ENCODE measurements at regions not wholly inside any gene's neighbourhood (a gene's known extent, or its start where the extent isn't known, plus 50 kb on each side); places are given as distances from the start of the nearest gene placed in this dataset.
"Not testable (repeated sequence)": the region's sequence is repeated elsewhere in the genome, so short reads cannot be mapped to it uniquely, and the experiment has no call there.

DNA sequence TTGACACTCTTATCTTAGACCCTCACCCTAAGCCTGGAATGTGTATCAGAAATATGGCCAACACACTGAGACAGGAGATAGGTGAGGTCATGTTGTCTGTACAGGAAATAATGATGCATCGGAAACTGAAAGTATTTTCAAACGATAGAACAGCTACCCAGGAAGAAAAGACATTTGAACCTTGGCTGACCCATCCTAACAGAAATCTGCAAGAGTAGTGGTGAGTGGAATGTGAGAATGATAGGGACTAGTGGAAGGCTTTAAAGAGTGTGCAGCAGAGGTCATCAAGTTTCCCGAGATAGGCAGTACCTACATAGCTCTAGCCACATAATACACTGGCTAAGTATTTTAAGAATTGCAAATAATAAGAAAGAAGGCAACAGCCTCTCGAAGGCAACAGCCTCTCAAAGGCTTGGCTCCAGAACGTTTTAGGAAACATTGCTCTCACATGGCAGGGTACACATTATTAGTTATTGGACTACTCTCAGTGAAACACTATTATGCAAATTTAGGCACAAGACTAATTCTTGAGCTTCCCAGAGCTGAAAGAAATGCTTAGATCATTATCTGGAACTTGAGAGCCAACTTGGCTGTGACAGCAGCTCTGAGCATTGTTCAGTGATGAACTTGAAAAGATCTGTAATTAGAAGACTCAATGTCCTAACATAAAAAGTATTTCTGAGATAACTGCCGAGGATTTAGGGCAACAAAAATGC lies 133.1 kb upstream of the FBXL7 start:
- no peaks in the 10 kb centered on the region for H3K36me3 ChIP-seq
- intact Hi-C loops (cut with DNase I): no loop called here
- whole genome bisulfite sequencing, 2 donors: 26% methylated on average over 6 of the region's 6 CpGs
- DNase-seq: no peak
- no peak for TF ChIP-seq POLR2A (IDR thresholded peaks at IDR 0.05)
- TF ChIP-seq, protein P1, sequence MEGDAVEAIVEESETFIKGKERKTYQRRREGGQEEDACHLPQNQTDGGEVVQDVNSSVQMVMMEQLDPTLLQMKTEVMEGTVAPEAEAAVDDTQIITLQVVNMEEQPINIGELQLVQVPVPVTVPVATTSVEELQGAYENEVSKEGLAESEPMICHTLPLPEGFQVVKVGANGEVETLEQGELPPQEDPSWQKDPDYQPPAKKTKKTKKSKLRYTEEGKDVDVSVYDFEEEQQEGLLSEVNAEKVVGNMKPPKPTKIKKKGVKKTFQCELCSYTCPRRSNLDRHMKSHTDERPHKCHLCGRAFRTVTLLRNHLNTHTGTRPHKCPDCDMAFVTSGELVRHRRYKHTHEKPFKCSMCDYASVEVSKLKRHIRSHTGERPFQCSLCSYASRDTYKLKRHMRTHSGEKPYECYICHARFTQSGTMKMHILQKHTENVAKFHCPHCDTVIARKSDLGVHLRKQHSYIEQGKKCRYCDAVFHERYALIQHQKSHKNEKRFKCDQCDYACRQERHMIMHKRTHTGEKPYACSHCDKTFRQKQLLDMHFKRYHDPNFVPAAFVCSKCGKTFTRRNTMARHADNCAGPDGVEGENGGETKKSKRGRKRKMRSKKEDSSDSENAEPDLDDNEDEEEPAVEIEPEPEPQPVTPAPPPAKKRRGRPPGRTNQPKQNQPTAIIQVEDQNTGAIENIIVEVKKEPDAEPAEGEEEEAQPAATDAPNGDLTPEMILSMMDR (IDR thresholded peaks at IDR 0.05): no peak
- H3K9me3 ChIP-seq: no peaks in the 10 kb centered on the region
- H3K4me1 ChIP-seq: peaks cover 0 to 5% (median 3%) of the 10 kb centered on the region in 3 donors
- no peaks in the 10 kb centered on the region for H3K27me3 ChIP-seq
- H3K27ac ChIP-seq: no peak overlapping the region
- no peak overlapping the region for H3K4me3 ChIP-seq

DNA sequence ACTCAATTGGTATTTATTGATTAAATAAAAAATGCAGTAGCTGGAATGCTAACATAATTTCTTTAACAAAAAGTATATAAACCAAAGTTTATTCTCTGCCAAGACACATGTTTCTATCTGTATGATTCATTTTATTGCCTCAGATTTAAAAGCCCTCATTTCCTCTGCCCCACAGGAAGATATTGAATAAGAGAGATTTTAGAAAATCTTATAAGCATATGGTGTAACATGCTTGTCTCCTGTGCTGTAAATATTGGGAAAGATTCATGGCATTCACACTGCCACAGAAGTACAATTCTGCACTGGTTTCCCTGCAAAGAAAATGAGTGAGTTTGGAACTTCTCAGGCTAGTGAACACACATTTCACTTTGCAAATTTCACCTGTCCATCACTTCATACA lies 134.9 kb upstream of the FBXL7 start:
- H3K27me3 ChIP-seq: no peaks in the 10 kb centered on the region
- H3K4me1 ChIP-seq: peaks cover 0 to 5% (median 3%) of the 10 kb centered on the region in 3 donors
- no peaks in the 10 kb centered on the region for H3K36me3 ChIP-seq
- no peak overlapping the region for H3K4me3 ChIP-seq
- no peak overlapping the region for H3K27ac ChIP-seq
- H3K9me3 ChIP-seq: no peaks in the 10 kb centered on the region
- no peak for TF ChIP-seq POLR2A (IDR thresholded peaks at IDR 0.05)
- TF ChIP-seq, protein P1 (IDR thresholded peaks at IDR 0.05): no peak
- intact Hi-C loops (cut with DNase I): no loop called here
- no peak for DNase-seq

DNA sequence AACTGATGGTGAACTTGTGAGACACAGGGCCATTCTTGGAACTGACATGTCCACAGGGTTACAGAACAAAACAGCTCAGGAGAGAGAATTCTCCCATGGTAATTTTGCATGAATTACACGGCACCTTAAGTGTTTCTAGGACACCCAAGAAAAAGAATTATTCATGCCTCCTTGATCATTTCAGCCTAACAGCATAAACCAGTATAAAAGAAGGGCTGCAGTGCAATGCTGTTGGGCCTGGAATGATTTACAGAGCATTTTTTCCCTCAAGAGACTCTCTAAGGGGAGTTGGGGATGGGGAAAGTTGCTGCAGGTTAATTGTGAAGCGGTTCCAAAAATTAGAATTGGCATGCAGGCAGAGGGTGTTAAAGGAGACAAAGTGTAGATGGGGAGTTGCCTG lies 136.4 kb upstream of the FBXL7 start:
- no peaks in the 10 kb centered on the region for H3K27me3 ChIP-seq
- H3K9me3 ChIP-seq: no peaks in the 10 kb centered on the region
- peaks cover 0 to 5% (median 3%) of the 10 kb centered on the region in 3 donors for H3K4me1 ChIP-seq
- no peak for DNase-seq
- H3K36me3 ChIP-seq: no peaks in the 10 kb centered on the region
- intact Hi-C loops (cut with DNase I): no loop called here
- WGBS, 2 donors: 77 to 79% methylated on average over 2 of the region's 2 CpGs
- no peak overlapping the region for H3K27ac ChIP-seq
- TF ChIP-seq POLR2A (IDR thresholded peaks at IDR 0.05): no peak
- TF ChIP-seq, protein P1 (IDR thresholded peaks at IDR 0.05): no peak
- H3K4me3 ChIP-seq: no peak overlapping the region

DNA sequence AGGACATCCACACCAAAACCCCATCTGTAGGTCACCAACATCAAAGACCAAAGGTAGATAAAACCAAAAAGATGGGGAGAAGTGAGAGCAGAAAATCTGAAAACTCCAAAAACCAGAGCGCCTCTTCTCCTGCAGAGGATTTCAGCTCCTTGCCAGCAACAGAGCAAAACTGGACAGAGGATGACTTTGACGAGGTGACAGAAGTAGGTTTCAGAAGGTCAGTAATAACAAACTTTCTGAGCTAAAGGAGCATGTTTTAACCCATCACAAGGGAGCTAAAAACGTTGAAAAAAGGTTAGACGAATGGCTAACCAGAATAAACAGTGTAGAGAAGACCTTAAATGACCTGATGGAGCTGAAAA lies 142.9 kb upstream of the FBXL7 start:
- H3K27me3 ChIP-seq; H3K4me3 ChIP-seq; intact Hi-C loops (cut with DNase I); H3K36me3 ChIP-seq; H3K9me3 ChIP-seq; DNase-seq; H3K27ac ChIP-seq: not testable (repeated sequence)
- WGBS, 2 donors: 56 to 72% methylated on average over 4 of the region's 4 CpGs
- H3K4me1 ChIP-seq: peaks cover 0 to 16% (median 0%) of the 10 kb centered on the region in 3 donors

DNA sequence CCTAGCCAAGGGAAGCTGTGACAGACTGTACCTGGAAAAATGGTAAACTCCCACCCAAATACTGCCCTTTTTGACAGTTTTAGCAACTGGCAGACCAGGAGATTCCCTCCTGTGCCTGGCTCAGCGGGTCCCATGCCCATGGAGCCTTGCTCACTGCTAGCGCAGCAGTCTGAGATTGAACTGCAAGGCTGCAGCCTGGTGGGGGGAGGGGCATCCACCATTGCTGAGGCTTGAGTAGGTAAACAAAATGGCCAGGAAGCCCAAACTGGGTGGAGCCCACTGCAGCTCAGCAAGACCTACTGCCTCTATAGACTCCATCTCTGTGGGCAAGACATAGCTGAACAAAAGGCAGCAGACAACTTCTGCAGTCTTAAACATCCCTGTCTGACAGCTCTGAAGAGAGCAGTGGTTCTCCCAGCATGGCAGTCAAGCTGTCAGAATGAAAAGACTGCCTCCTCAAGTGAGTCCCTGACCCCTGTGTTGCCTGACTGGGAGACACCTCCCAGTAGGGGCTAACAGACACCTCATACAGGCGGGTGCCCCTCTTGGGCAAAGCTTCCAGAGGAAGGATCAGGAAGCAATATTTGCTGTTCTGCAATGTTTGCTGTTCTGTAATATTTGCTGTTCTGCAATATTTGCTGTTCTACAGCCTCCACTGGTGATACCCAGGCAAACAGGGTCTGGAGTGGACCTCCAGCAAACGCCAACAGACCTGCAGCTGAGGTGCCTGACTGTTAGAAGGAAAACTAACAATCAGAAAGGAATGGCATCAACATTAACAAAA lies 143.5 kb upstream of the FBXL7 start:
- intact Hi-C loops (cut with DNase I); H3K4me3 ChIP-seq; H3K36me3 ChIP-seq; DNase-seq; H3K27me3 ChIP-seq; H3K27ac ChIP-seq; H3K9me3 ChIP-seq: not testable (repeated sequence)
- H3K4me1 ChIP-seq: peaks cover 0 to 16% (median 0%) of the 10 kb centered on the region in 3 donors
- 57 to 100% methylated on average over 1 to 2 of the region's 4 CpGs for WGBS, 2 donors

DNA sequence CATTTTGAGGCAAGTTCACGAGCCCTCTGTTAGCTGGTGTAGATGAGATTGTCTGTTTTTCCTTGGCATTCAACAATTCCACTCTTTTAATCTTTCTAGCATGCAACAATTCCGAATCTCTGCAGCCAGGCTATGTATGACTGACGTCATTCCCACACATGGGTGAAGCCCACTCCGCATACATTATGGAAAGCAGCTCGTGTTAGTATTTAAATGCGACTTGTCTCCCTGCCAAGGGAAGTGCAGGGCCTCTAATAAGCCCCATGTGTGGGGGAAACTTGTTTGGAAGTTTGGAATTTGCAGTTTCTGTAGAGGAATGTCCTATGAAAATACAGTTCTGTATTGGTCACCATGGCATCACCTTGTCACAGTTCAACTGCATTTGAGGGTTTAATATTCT lies 146.0 kb upstream of the FBXL7 start:
- DNase-seq: no peak
- Histone ChIP-seq H3K9me3 (no peaks in the 10 kb centered on the region), H3K27ac (no peak overlapping the region), H3K36me3 (no peaks in the 10 kb centered on the region), H3K4me1 (peaks cover 0 to 16% (median 0%) of the 10 kb centered on the region in 3 donors), H3K27me3 (no peaks in the 10 kb centered on the region), H3K4me3 (no peak overlapping the region)
- TF ChIP-seq POLR2A (IDR thresholded peaks at IDR 0.05): no peak
- TF ChIP-seq, protein P1 (IDR thresholded peaks at IDR 0.05): no peak
- intact Hi-C loops (cut with DNase I): no loop called here
- WGBS, 2 donors: 53 to 58% methylated on average over 6 of the region's 6 CpGs

Data from esophagus squamous epithelium (tissue), 5 donors.